ENCODE measurements at regions not wholly inside any gene's neighbourhood (a gene's known extent, or its start where the extent isn't known, plus 50 kb on each side); places are given as distances from the start of the nearest gene placed in this dataset.

GRCh38 chr10:91691981-91692380 lies 59.1 kb upstream of the PPP1R3C start:
- intact Hi-C loops (cut with micrococcal nuclease) (loop anchor here (5.0 kb wide), 1 partner anchor 305 kb away; no protein-coding TSS in a partner anchor), dilution Hi-C loops (cut with HindIII; ENCODE audit: low sequenced_read_pairs, unreplicated experiment) (no loop called here), in situ Hi-C loops (cut with MboI; ENCODE audit: low sequenced_read_pairs) (loop anchor here (10.0 kb wide), 1 partner anchor 137 kb away; no protein-coding TSS in a partner anchor)
- Histone ChIP-seq H3K14ac (replicated peaks; ENCODE audit: low read depth, low read length) (no peak overlapping the region), H3K4me1 (ENCODE audit: control insufficient read depth, insufficient read depth, low read length) (peaks cover 8% of the 10 kb centered on the region), H3K9me1 (ENCODE audit: insufficient read depth, low read length) (peaks cover 8% of the 10 kb centered on the region), H2BK5ac (ENCODE audit: low read depth, low read length, poor library complexity, severe bottlenecking) (no peak overlapping the region), H2BK20ac (ENCODE audit: low read depth, low read length) (no peak overlapping the region), H4K5ac (ENCODE audit: low read depth, low read length) (no peak overlapping the region), H3K27ac (ENCODE audit: insufficient read depth, low read length) (no peak overlapping the region), H3K9me3 (ENCODE audit: control insufficient read depth, insufficient read depth, low read length) (no peaks in the 10 kb centered on the region), H3K56ac (ENCODE audit: extremely low read depth, insufficient read depth, low read length) (no peak overlapping the region), H4K8ac (ENCODE audit: low read depth in 2 of 2, low read length in 2 of 2) (no peak overlapping the region), H2BK15ac (ENCODE audit: low read depth, low read length) (no peak overlapping the region), H2AK5ac (ENCODE audit: low read depth, low read length) (no peak overlapping the region), H3K4me2 (ENCODE audit: low read depth, low read length) (no peak overlapping the region), H3K23ac (ENCODE audit: low read depth, low read length) (no peak overlapping the region), H3K79me1 (ENCODE audit: low read depth in 1 of 2, low read length in 2 of 2) (no peaks in the 10 kb centered on the region), H3K4me3 (ENCODE audit: insufficient read depth, low read depth, low read length) (no peak overlapping the region), H3K4ac (ENCODE audit: low read depth, low read length) (no peak overlapping the region), H4K20me1 (ENCODE audit: insufficient read depth, low read length) (no peaks in the 10 kb centered on the region), H3K36me3 (ENCODE audit: control insufficient read depth, insufficient read depth, low read length) (no peaks in the 10 kb centered on the region), H4K91ac (ENCODE audit: insufficient read depth, low read depth, low read length) (no peak overlapping the region), H2AK9ac (replicated peaks; ENCODE audit: low read depth, low read length, poor library complexity) (no peak overlapping the region), H2BK120ac (ENCODE audit: low read depth, low read length) (no peak overlapping the region), H3K18ac (ENCODE audit: low read depth, low read length) (no peak overlapping the region), H3K27me3 (ENCODE audit: control insufficient read depth, insufficient read depth, low read length) (no peaks in the 10 kb centered on the region), H3K9ac (ENCODE audit: low read depth, low read length) (no peak overlapping the region), H2AFZ (replicated peaks; ENCODE audit: low read length, poor library complexity) (no peak overlapping the region)
- BruUV-seq (replicated peaks), result no TSS peak
- POLR2A ChIA-PET (ENCODE audit: unreplicated experiment), result no interaction called here
- WGBS, 2 experiments (ENCODE audit: extremely low coverage in 2 of 2, insufficient read length in 1 of 2), result 80% methylated on average over 1 of the region's 6 CpGs; no CpG with 5 or more reads in 1 of the 2 experiments
- DNase-seq (no peak), ATAC-seq (ENCODE audit: low read depth) (no peak)
- CTCF ChIA-PET, result interaction anchor here (1.1 to 1.2 kb wide), 2 partner anchors 17 to 59 kb away, joined by 4 to 6 read pairs; no protein-coding TSS in a partner anchor
- no peak for TF ChIP-seq USF2 (IDR thresholded peaks at IDR 0.05; ENCODE audit: low read depth, low read length)

Data from IMR-90 (cell line).